NCI-H1092 (cell line): ENCODE measurements at regions not wholly inside any gene's neighbourhood (a gene's known extent, or its start where the extent isn't known, plus 50 kb on each side); places are given as distances from the start of the nearest gene placed in this dataset.

ENCODE experiments used
- DNase-seq: peaks from one replicate; lab custom pipeline; 2025; lab: John Stamatoyannopoulos, UW

DNA sequence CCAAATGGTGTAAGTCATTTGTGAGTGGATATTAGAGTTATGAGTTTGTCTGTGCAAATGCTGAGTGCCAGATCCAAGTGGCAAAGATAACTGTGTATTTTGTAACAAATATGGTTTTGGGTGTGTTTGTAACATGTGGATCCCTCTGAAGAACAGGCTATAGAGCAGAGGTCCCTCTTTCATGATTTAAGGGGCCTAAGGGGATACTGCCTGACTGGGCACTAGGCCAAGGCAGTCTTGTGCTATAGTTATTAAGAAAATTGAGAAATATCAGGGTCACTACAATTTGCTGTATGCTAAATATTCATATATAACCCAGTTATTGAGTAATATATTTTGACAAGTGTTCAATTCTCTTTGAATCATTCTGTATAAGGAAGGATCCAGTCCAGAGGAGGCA, 555.6 kb upstream of the RGMA start:
- DNase-seq = no peak

DNA sequence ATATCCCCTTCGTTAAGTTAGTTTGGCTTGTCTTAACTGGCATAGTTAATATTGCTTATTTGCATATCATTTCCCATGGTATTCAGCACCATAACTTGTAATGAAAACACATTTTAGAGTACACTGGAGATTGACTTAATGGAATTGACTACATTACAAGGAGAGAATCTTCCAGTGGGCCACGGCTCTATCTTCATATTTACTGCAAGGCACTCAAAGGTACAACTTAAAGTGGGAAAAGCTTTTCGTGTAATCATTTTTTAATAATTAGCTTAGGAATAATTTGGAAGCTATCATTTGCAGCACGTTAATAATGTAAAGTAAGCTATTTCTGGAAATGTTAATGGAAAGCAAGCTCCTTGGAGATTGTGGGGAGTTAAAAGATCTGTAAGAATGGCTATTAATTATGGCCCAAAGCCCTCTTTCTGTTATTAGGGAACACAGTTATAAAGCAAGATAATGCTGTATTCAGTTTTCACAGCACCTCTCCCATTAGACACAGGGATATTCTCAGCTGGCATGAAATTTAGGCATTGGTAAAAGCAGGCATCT, 551.5 kb upstream of the RGMA start:
- no peak for DNase-seq

DNA sequence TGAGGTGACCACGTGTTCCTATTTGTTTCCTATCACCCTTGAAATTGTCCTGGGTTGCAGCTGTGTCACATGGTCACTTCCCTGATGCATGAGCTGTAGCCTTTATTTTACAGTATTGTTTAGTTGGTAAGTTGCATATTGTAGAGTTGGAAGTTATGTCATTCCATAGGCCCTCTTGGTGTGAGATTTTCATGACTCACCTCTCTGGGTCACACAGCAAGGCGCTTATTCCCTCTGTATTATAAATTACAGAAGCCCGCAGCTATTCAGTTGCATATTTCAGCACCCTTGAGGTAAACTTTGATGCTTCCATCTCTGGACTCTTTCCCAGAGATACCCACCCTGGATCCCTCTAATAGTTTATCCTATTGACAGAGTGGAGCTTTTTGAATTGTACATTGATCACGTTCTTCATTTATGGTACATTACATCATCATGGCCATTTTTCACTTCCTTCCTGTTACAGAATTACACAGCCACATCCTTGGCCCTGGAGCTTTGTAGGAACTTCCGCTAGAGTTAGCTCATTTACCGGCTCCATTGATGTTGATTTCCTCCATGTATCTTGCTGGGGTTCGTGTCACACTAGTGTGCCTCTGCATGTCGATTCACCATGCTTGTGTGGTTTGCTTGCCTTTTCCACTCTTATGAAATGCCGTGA, 543.1 kb upstream of the RGMA start:
- DNase-seq = no peak

DNA sequence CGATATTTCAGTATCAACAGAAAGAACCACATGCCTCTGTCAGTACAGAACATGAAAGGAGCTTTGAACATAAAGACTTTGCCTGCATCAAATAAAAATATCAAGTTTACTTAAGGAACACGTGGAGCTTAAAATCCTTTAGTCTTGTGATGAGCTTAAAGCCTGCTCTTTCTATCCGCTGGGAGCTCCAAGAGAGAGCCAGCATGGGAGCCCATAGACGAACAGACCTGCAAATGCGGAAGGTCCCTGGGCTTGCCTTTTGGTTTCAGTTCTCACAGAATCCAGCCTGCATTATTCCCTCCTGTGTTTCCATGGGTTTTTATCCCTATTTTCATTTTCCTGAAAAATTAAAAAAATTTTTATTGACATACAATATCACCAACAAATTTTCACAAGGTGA, 530.6 kb upstream of the RGMA start:
- DNase-seq = no peak

DNA sequence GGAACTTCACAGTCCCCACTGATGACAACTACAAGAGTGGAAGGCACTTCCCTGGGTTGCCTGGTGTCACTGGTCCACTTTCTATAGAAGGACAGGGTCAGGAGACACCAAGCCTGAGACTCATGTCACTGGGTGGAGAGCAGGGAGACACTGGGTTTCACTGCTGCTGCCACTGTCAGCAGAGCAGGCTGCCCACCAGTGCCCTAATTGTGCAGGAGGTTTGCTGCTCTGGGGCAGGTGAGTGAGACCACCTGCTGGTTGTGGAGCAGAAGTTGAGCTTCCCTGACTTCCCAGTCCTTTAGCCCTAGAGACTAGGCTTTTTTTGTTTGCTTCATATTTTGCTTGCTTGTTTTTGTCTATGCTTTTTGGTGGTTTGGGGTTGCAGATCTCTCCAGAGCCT, 528.4 kb upstream of the RGMA start:
- peak; percentile 1 for DNase-seq

DNA sequence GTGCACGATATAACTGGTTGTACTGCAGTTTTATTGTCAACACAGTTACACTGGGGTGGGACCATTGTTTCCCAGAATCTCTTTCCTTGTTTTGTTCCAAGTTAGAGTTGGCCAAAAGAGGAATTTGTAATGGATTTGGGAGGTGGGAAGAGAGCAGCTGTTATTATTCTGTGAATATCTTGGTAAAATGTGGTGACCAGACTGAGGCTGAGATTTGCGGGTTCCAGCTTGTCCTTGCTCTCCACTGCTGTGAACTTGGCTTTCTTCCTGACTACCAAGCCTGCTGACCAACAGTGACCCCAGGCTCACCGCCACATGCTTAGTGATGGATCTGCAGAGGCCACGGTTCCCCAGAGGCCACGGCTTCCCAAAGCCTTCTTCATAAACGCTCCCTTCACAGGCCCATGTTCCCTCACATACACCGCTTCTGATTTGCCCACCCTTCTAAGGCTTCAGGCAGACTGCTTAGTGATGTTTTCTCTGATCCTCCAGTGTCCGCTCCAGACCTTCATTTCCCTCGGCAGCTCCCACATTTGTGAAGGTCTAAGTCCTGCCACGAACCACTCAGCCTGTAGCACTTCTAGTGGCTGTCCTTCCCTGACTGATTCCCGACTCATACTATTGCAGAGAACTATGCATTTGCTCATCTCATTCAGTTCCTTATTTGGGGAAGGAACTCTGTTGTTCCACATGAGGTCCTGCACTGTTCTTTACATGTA, 525.5 kb upstream of the RGMA start:
- no peak for DNase-seq

DNA sequence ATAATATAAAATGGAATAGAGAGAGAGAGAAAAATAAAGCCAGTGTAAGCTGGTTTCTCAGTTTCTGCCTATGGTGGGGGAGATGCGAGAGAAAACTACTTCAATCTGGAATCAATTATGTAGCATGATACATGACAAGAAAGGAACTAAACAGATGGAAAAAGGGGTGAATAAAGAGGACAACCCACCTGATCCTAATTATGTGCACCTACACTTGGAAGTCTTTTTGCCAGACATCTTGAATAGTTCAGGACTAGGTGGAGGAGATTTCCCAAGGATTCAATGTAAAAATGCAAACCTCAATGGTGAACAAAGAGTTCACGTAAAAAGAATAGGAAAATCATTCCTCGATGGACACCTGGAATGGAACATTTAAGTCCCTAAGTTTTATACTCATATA, 524.4 kb upstream of the RGMA start:
- no peak for DNase-seq

DNA sequence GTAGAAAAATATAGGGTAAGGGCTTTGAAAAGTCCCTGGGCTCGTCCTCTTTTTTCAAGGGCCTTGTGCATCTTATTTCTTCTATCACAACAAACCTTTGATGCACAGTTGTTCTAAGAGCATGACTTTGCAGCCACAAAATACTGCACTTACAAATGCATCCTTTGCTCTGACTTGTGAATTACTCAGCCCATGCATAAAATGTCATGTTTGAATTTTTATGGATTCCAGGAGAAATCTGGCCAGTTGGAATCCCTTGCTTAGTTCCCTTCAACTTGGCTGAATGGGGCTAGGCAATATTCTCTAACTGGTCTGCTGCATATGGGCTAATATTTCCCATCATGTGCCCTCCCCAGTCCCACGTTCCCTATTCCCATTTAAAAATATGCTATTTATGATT, 523.9 kb upstream of the RGMA start:
- no peak for DNase-seq

DNA sequence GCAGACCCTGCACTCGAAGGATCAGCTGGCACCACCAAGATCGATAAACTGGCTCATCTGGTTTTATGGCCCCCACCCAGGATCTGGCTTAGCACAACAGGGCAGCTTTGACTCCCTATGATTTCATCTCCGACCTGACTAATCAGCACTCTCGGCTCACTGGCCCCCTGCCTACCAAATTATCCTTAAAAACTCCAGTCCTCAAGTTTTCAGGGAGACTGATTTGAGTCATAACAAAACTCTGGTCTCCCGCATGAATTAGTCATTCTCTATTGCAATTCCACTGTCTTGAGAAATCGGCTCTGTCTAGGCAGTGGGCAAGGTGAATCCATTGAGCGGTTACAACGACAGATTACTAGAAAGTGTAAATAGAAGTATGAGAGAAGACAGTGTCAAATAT, 521.9 kb upstream of the RGMA start:
- no peak for DNase-seq

DNA sequence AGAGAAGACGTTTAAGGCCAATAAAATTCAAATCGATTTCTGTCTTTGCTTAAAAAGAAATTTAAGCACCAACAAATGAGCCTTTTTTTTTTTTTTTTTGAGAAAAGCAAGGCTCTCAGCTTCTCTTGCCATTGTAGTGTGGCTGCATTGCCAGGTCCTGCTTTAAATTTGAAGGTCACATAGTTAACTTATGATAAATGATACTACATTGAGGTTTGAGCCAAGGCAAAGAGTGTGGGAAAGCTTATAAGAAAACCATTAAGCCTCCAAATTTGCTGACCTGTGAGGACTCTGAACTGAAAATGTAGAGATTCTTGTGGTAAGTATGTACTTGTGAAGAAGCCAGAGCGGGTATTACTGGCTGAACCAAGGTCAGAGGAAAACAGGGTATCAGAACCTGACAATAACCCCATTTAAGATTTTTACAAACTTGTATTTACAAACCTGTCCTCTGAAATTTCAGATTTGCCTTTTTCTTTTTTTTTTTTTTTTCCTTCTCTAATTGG, 519.7 kb upstream of the RGMA start:
- no peak for DNase-seq

DNA sequence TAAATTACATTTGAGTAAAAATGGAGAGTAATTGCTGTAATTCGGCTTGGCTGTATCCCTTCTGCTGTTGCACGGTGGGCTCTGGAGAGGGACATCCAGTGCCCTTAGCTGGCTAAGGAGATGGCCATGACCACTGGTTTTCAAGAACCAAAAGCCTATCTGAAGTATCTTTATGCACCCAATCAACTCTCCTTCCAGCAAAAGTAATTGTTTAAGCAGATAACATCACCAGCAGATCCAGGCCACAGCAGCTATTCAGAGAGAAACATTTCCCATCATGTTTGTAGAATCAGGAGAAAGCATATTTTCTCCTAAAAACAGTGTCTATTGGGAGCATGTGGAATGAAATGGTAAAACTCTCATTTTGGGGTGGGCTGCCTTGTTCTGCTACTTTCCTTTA, 514.5 kb upstream of the RGMA start:
- no peak for DNase-seq

DNA sequence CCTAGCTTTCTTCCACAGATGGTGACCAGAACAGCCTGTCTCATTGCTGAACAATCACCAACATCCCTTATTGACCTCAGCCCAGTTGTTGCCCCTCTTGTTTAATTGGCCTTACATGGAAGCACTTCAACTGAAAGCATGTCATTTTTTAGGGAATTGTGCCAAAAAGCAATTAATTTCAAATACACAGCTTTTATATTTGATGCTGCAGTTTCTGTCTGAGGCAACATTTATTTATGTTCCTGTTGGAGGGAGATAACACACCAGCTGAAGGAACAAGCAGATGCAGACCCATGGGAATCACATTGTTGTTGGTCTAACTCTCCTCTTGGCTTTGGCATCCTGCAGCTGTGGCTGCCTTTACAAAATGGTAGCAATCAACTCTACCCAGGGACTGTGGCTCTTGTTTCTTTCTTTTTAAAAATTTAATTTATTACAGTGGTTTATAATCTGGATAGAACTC, 498.1 kb upstream of the RGMA start:
- no peak for DNase-seq

DNA sequence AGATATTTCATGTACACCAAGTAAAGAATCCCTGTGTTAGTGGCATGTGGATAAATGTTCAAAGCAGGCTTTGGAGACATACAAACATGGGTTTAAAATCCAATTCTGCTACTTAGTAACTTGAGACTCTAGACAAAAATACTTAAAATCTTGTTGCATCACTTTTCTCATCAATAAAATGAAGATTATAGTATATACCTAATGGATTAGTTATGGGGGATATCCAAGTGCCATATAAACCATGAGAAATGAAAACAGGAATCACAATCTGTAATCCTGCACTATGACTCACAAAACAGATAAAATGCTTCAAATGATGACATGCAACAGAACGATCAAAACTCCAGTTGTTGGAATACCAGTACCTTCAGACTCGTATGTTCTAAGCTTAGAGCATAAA, 496.0 kb upstream of the RGMA start:
- DNase-seq = no peak

DNA sequence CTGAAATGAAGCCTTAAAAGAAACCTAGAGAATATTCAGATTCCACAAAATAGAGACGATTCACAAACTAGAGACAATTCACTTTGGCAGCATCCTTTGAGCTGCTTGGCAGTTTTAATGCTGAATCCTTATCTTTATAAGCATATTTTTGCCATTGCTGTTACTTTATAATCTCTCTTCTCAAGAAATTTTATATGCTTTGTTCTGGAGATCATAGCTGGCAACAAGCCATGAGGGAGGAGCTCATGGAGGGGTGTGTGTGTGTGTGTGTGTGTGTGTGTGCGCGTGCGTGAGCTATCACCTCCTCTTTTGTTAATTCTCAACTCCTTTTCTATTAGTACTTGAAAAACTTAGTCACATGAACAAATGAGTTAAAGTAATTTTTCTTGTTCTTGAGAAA, 495.0 kb upstream of the RGMA start:
- no peak for DNase-seq

DNA sequence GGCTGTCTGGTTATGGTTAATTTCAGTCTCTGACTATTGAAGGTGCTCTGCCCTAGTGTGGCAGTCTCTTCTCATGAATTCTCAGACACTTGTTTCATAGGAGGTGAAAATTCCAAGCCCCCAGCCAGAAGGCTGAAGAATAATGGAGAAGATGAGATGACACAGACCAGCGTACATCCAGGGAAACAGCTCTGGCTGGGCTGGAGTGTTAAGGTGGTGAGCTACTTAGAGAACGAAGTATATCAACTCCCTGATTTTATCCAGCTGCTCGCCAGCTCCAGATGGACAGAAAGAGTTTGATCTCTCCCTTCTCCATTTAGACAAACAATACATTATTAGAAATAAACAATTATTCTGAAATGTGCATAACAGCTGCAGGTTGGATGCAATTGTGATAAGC, 494.5 kb upstream of the RGMA start:
- no peak for DNase-seq

DNA sequence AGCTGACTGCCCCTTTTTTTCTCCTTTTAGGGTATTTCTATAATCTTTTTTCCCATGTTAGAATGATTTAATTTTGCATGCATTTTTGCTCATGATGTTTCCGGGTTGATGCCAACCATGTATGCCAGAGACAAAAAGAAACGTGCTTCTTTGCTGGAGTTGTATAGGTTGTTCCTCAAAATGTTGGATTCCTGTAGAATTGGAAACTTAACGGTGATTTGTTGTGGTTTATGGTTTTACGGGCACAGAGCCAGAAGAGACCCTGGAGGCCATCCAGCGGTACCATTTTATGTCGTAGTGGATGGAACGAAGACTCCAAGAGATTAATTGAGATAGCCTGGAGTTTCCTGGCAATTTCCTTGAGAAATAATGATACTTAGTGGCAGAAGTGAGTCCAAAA, 481.5 kb upstream of the RGMA start:
- DNase-seq = no peak

DNA sequence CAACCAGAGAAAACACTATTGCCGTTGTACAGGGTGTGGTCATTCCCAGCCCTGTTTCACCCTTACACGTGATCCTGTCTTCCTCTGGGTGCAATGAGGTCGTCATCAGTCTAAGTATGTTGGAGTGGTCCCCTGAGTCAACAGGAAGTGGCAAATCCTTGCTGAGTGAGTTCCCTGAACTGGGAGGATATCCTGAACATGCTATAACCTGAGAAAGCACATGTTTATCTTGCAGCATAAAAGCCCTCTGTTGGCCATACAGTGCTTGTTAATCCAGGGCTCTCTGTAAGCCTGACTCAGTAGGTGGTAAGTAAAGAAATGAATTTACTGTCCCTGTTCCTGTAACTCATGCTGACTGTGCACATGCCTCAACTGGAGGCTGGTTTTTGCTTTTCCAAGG, 477.8 kb upstream of the RGMA start:
- DNase-seq = no peak

DNA sequence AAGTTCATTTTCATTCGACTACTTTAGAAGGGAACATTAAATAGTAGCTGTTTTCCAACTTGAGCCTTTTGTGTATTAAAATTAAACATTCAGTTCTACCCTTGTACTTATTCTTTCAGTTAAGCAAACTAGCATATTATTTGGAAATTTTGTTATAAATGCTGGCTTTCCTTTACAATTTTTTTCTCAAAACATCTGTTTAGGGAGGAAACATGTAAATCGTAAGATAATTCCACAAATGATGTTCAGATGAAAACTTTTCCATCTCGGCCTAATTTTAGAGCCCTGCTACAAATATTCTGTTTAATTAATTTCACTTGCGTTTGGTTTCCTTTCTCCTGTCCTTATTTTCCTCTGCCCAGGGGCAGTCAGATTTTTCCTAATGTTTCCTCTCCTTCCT, 476.2 kb upstream of the RGMA start:
- DNase-seq = no peak

DNA sequence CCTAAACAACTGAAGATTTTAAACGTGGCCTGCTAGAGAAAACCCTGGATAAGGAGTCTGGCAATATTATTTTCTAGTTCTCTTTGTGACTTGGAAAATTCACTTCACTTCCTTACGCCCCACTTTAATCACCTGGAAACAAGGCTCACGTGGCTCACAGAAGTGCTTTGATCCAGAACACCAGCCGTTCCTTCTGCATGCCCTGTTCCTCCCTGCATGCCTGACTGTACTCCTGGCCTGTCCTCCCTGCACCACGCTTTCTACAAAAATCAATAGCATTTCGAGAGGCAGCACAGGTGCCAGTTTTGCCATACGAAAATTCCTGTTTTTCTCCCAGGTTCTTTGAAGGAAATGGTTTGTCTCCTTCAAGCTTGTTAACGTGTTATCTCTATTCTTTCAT, 474.2 kb upstream of the RGMA start:
- DNase-seq = no peak

DNA sequence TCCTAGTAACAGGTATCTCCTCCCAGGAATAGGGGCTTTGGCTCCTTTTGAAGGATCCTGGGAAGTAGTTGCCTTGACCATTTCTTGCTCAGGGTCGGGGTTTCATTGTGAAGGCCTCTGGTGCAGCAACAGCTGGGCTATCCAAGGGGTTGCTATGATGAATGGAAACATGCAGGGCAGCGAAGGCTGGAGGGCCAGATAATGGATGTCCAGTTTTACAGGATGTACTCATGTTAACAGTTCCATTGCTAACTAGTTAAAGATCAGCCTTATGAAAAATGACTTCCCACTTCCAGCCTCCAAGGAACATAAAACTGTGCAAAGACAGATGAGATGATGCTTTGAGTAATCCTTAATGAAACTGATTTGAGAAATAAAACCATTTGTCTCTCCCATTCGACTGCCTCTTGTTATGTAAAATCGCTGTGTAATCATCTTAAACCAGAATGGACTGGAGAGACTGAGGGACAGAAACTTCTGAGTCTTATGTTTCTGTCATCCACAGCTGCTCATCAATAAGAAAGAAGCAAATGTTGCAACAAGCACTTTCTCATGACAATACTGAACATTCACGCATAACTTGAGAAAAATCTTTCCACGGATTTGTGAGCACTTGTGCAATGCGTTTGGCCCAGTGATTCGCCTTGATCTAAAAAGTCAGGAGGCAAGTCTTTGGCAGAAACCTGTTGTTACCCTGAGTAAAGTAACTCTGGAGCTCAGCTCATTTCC, 473.5 kb upstream of the RGMA start:
- DNase-seq = no peak

DNA sequence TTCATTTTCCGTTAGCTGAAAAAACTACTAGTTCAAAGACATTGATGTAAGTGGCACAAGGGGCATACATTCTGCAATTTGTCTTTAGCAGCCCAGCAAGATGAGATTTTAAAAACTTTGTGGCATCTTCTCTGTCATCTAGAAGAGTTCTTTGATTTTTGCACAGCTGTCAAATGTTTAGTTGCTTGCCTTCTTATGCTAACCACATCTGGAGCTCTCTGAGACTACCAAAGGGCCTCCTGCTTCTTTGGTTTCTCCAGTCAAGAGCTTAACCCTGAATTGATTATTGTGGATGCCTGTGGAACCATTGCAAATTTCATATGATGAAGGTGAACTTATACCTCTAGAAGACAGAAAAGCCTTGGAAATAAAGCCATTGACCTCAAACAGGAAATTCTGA, 468.7 kb upstream of the RGMA start:
- no peak for DNase-seq

DNA sequence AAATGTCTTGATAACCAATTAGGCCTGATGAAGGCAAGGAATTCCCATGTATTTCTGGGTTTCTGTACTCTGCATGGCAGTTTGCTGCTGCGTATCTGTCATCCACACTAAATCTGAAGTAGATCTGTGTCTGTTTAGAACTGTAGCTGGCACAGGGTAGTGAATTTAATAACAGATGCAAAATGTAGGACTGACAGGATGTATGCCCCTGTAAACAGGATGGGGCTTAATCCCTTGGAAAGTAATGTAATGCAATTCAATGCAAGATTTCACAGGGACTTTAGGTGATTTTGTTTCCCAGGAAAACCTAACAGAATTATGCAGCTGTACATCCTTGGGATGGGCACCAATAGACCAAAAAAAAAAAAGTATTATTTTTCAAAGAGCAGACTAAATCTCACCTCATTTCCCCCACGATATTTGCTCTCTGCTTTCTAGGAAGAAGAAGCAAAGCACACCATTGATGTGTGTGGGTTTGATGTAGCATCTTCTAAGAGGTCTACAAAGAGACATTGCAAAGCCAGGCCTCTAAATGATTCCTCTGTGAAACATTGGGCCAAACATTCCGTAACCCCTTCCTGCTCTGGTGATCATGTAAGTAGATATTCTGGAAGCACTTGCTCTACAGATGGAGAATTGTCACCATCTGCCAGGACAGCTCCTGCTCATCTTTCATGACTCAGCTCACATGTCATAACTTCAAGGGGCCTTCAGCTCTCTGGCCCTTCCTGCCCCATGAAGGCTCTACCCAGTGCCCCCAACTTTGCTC, 464.3 kb upstream of the RGMA start:
- no peak for DNase-seq
